ENCODE measurements at regions not wholly inside any gene's neighbourhood (a gene's known extent, or its start where the extent isn't known, plus 50 kb on each side); places are given as distances from the start of the nearest gene placed in this dataset.

- TF ChIP-seq SMC3 (IDR thresholded peaks at IDR 0.05; ENCODE audit: low read depth, low read length), result no peak
- TF ChIP-seq CTCF (conservative IDR thresholded peaks at IDR 0.05; ENCODE audit: low read depth, low read length), result no peak
- TF ChIP-seq POLR2A (IDR thresholded peaks at IDR 0.05; ENCODE audit: low read depth, low read length), result no peak
- no peak for TF ChIP-seq RAD21 (IDR thresholded peaks at IDR 0.05; ENCODE audit: low read length)
- TF ChIP-seq CHD1 (IDR thresholded peaks at IDR 0.05; ENCODE audit: low read depth, low read length), result no peak
- TF ChIP-seq FOS (IDR thresholded peaks at IDR 0.05; ENCODE audit: low read depth, low read length), result no peak
- TF ChIP-seq RCOR1 (IDR thresholded peaks at IDR 0.05; ENCODE audit: insufficient replicate concordance, low read length), result no peak
- no peak for TF ChIP-seq RFX5 (IDR thresholded peaks at IDR 0.05; ENCODE audit: low read depth, low read length)
- no peak for TF ChIP-seq ELK1 (IDR thresholded peaks at IDR 0.05; ENCODE audit: borderline replicate concordance, low read depth, low read length)
- TF ChIP-seq CEBPB (IDR thresholded peaks at IDR 0.05; ENCODE audit: low read depth, low read length), result no peak
- no peak for TF ChIP-seq USF2 (IDR thresholded peaks at IDR 0.05; ENCODE audit: low read depth, low read length)
- no peak for TF ChIP-seq NFE2L2 (IDR thresholded peaks at IDR 0.05; ENCODE audit: low read depth, low read length)
Observed at GRCh38 chr2:65576278-65576677, 143.9 kb upstream of the SPRED2 start.

All from IMR-90 (cell line).